Neutrophil (primary cell): ENCODE measurements at regions not wholly inside any gene's neighbourhood (a gene's known extent, or its start where the extent isn't known, plus 50 kb on each side); places are given as distances from the start of the nearest gene placed in this dataset.

ENCODE experiments used
- H3K27ac ChIP-seq: fragments of 200-600 bp; sonication (generic); 2 replicates; pipeline ENCODE4 v1.5.1; 2016; ENCODE audit warnings: mild to moderate bottlenecking, moderate library complexity
- H3K27me3 ChIP-seq: fragments of 200-600 bp; sonication (generic); 2 replicates; pipeline ENCODE4 v1.6.0; 2016; ENCODE audit warnings: mild to moderate bottlenecking
- H3K36me3 ChIP-seq: fragments of 200-600 bp; sonication (generic); 2 replicates; pipeline ENCODE4 v1.5.1; 2017
- H3K4me1 ChIP-seq, 2 experiments: fragments of 200-600 bp in 1 of 2; sonication (generic) in 1 of 2; 1 replicate in 1 of 2; 2 replicates in 1 of 2; pipeline versions ENCODE4 v1.5.1 to v1.6.1; 2013 to 2016; ENCODE audit warnings: low read depth in 1 of 2, low read length in 1 of 2, mild to moderate bottlenecking in 1 of 2, moderate library complexity in 1 of 2; ENCODE audit not compliant: control insufficient read depth in 1 of 2, insufficient read depth in 1 of 2
- H3K4me3 ChIP-seq, 2 experiments: fragments of 200-600 bp in 1 of 2; sonication (generic) in 1 of 2; 1 replicate in 1 of 2; 2 replicates in 1 of 2; pipeline ENCODE4 v1.5.1; 2013 to 2016; ENCODE audit warnings: low read depth in 1 of 2, low read length in 1 of 2, mild to moderate bottlenecking in 1 of 2, moderate library complexity in 1 of 2
- H3K9me3 ChIP-seq: fragments of 200-600 bp; sonication (generic); 2 replicates; pipeline ENCODE4 v1.5.1; 2016
- TF ChIP-seq, protein P1 (sequence below): fragments of 200-600 bp; sonication (generic); IDR thresholded peaks from 2 replicates; pipeline ENCODE4 v1.5.1; 2016; ENCODE audit warnings: antibody characterized with exemption

GRCh38 chr12:92992041-92992440 is 62.9 kb upstream of the EEA1 start:
- no peak overlapping the region for H3K27ac ChIP-seq
- H3K4me1 ChIP-seq = peaks cover 8% of the 10 kb centered on the region in 2 experiments
- no peaks in the 10 kb centered on the region for H3K27me3 ChIP-seq
- TF ChIP-seq, protein P1, sequence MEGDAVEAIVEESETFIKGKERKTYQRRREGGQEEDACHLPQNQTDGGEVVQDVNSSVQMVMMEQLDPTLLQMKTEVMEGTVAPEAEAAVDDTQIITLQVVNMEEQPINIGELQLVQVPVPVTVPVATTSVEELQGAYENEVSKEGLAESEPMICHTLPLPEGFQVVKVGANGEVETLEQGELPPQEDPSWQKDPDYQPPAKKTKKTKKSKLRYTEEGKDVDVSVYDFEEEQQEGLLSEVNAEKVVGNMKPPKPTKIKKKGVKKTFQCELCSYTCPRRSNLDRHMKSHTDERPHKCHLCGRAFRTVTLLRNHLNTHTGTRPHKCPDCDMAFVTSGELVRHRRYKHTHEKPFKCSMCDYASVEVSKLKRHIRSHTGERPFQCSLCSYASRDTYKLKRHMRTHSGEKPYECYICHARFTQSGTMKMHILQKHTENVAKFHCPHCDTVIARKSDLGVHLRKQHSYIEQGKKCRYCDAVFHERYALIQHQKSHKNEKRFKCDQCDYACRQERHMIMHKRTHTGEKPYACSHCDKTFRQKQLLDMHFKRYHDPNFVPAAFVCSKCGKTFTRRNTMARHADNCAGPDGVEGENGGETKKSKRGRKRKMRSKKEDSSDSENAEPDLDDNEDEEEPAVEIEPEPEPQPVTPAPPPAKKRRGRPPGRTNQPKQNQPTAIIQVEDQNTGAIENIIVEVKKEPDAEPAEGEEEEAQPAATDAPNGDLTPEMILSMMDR = no peak
- no peak overlapping the region for H3K4me3 ChIP-seq
- H3K9me3 ChIP-seq = no peaks in the 10 kb centered on the region
- H3K36me3 ChIP-seq = no peaks in the 10 kb centered on the region

- TF ChIP-seq, protein P1 = no peak
- no peak overlapping the region for H3K4me3 ChIP-seq
- H3K27ac ChIP-seq = no peak overlapping the region
- H3K27me3 ChIP-seq = no peaks in the 10 kb centered on the region
- H3K9me3 ChIP-seq = no peaks in the 10 kb centered on the region
- no peaks in the 10 kb centered on the region for H3K36me3 ChIP-seq
- H3K4me1 ChIP-seq = no peaks in the 10 kb centered on the region
These were observed 64.2 kb upstream of the EEA1 start for GRCh38 chr12:92993259-92993658.

DNA sequence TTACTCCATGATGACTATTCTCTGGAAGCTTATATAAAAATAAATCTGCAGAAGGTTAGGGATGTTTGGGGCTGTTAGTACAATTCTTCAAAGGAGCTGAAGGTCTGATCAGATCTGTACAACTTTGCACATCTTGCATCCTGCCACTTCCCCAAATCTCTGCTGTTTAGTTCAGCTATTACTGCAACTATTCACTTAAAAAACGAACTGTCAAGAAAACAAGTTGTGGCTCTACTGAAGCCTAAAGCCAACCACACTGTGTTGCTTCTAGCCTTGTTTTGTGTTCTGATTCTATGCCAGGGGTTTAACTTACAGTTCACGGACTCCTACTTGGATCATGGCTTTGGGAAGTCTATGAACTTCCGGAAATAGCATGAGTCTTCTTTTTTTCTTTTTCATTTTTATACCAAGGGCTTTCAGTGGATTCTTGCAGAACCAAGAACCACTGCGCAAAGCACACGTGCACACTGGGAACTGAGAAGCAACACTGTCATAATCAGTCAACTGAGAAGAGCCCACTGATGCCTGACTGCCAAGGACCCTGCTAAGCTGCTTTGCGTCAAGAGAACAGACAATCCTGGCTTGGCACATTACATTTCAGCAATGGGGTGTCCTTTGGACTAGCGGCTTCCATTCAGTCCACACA is 66.3 kb upstream of the EEA1 start:
- TF ChIP-seq, protein P1 = no peak
- Histone ChIP-seq H3K27ac (no peak overlapping the region), H3K4me3 (no peak overlapping the region), H3K27me3 (no peaks in the 10 kb centered on the region), H3K9me3 (no peaks in the 10 kb centered on the region), H3K36me3 (no peaks in the 10 kb centered on the region), H3K4me1 (no peaks in the 10 kb centered on the region)

DNA sequence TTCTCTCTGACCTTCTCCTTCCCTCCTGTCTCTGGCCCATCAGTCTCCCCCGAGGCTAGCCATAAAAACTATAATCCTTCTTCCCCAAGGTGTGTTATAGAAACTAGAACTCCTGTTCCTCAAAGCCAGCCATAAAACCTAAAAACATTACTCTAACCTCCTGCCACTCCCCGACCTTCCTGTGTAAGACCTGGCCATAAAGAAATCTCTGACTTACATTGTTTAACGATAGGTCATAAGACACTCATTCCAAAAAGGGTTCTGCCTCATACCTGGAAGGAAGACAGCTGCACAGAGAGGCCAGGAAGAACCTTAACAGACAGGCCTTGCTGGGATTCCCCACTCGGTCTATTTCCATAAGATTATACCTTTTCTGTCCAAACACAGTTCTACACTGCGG is 70.9 kb upstream of the EEA1 start:
- Histone ChIP-seq H3K4me3 (no peak overlapping the region), H3K36me3 (no peaks in the 10 kb centered on the region), H3K27ac (no peak overlapping the region), H3K9me3 (no peaks in the 10 kb centered on the region), H3K27me3 (no peaks in the 10 kb centered on the region), H3K4me1 (no peaks in the 10 kb centered on the region)
- TF ChIP-seq, protein P1 = no peak

DNA sequence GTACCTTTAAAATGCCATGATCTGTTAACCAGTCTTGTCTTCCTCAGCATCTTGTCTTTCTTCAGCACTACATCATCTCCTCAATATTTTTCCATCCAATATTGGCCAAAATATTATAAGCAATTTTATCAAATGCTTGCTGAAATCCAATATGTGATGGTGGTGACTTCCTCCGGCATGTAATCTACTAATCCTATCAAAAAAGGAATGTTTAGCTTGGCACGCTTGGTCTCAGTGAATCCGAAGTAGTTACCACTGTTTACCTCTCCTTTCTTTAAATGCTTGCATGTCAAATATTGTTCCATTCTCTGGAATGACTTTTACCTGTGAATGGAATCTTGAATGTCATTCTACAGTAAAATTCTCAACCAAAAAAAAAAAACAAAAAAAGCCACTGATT is 72.3 kb upstream of the EEA1 start:
- Histone ChIP-seq H3K4me3 (no peak overlapping the region), H3K4me1 (no peaks in the 10 kb centered on the region), H3K9me3 (no peaks in the 10 kb centered on the region), H3K27me3 (no peaks in the 10 kb centered on the region), H3K27ac (no peak overlapping the region), H3K36me3 (no peaks in the 10 kb centered on the region)
- TF ChIP-seq, protein P1 = no peak
